SK-N-MC (cell line): ENCODE measurements at regions not wholly inside any gene's neighbourhood (a gene's known extent, or its start where the extent isn't known, plus 50 kb on each side); places are given as distances from the start of the nearest gene placed in this dataset.
"Not testable (repeated sequence)": the region's sequence is repeated elsewhere in the genome, so short reads cannot be mapped to it uniquely, and the experiment has no call there.

Experiments used
- DNase-seq: peaks from one replicate; pipeline ENCODE4 v3.0.0-alpha.2; 2011; ENCODE audit warnings: low read depth, low spot score
- H3K27ac ChIP-seq: fragments of 200-600 bp; sonication (generic); 2 replicates; pipeline ENCODE4 v1.5.1; 2016; ENCODE audit warnings: mixed run types
- H3K36me3 ChIP-seq: fragments of 200-600 bp; sonication (generic); 2 replicates; pipeline ENCODE4 v1.6.1; 2017; ENCODE audit warnings: antibody characterized with exemption, low read length, mixed read lengths; ENCODE audit not compliant: insufficient read depth
- H3K4me3 ChIP-seq: fragments of 200-600 bp; sonication (generic); 2 replicates; pipeline ENCODE4 v1.5.1; 2016
- H3K9ac ChIP-seq: fragments of 200-600 bp; sonication (generic); 2 replicates; pipeline ENCODE4 v1.8.0; 2017; ENCODE audit warnings: mixed run types, mixed read lengths; ENCODE audit not compliant: insufficient read length
- H3K9me3 ChIP-seq: fragments of 200-600 bp; sonication (generic); 2 replicates; pipeline ENCODE4 v1.6.1; 2017; ENCODE audit warnings: low read depth, mild to moderate bottlenecking, antibody characterized with exemption, low read length, moderate library complexity, mixed read lengths
- EZH2 ChIP-seq: fragments of 200-600 bp; sonication (generic); IDR thresholded peaks from one replicate; pipeline ENCODE4 v1.6.1; 2017; ENCODE audit warnings: antibody characterized with exemption
- FOXP2 ChIP-seq: optimal IDR thresholded peaks from 2 replicates; pipeline ENCODE3; 2011; ENCODE audit warnings: mild to moderate bottlenecking, moderate library complexity; ENCODE audit not compliant: insufficient read depth; ENCODE audit errors: extremely low read length, control extremely low read depth
- POLR2AphosphoS5 ChIP-seq: IDR thresholded peaks from 2 replicates; pipeline ENCODE4 v1.6.1; 2012; ENCODE audit warnings: mild to moderate bottlenecking, low read depth, low read length, borderline replicate concordance

GRCh38 chr9:17882688-17883594 is 304.1 kb downstream of the SH3GL2 start:
- Histone ChIP-seq H3K4me3 (no peak overlapping the region), H3K9me3 (no peaks in the 10 kb centered on the region), H3K27ac (no peak overlapping the region), H3K9ac (no peak overlapping the region), H3K36me3 (no peaks in the 10 kb centered on the region)
- TF ChIP-seq POLR2AphosphoS5: no peak
- TF ChIP-seq EZH2: no peak
- DNase-seq: no peak

GRCh38 chr9:17888066-17888465 is 309.2 kb downstream of the SH3GL2 start:
- no peak overlapping the region for H3K27ac ChIP-seq
- no peak overlapping the region for H3K4me3 ChIP-seq
- DNase-seq: no peak
- no peaks in the 10 kb centered on the region for H3K9me3 ChIP-seq
- no peaks in the 10 kb centered on the region for H3K36me3 ChIP-seq
- TF ChIP-seq POLR2AphosphoS5: no peak
- no peak for TF ChIP-seq EZH2
- no peak for TF ChIP-seq FOXP2
- H3K9ac ChIP-seq: no peak overlapping the region

- not testable (repeated sequence) for H3K36me3 ChIP-seq, H3K9ac ChIP-seq, H3K9me3 ChIP-seq, DNase-seq, H3K27ac ChIP-seq, H3K4me3 ChIP-seq
These were observed 310.1 kb downstream of the SH3GL2 start for GRCh38 chr9:17888964-17889363.

- Histone ChIP-seq H3K4me3 (no peak overlapping the region), H3K9ac (no peak overlapping the region), H3K9me3 (no peaks in the 10 kb centered on the region), H3K27ac (no peak overlapping the region), H3K36me3 (no peaks in the 10 kb centered on the region)
- TF ChIP-seq POLR2AphosphoS5 (no peak), EZH2 (no peak), FOXP2 (no peak)
- DNase-seq: no peak
These were observed 315.8 kb downstream of the SH3GL2 start for GRCh38 chr9:17894501-17895160.

- H3K9ac ChIP-seq: no peak overlapping the region
These were observed 321.7 kb downstream of the SH3GL2 start for GRCh38 chr9:17900606-17901005.

GRCh38 chr9:17905366-17905765 is 326.5 kb downstream of the SH3GL2 start:
- no peak for DNase-seq

More at GRCh38 chr9:17900606-17901005, 321.7 kb downstream of the SH3GL2 start:
- no peak overlapping the region for H3K27ac ChIP-seq
- no peak for DNase-seq
- no peak overlapping the region for H3K4me3 ChIP-seq
- TF ChIP-seq POLR2AphosphoS5 (no peak), EZH2 (no peak), FOXP2 (no peak)
- H3K36me3 ChIP-seq: no peaks in the 10 kb centered on the region
- H3K9me3 ChIP-seq: no peaks in the 10 kb centered on the region

GRCh38 chr9:17905781-17906175 is 326.9 kb downstream of the SH3GL2 start:
- H3K9ac ChIP-seq: no peak overlapping the region
- H3K9me3 ChIP-seq: no peaks in the 10 kb centered on the region
- H3K4me3 ChIP-seq: no peak overlapping the region
- no peaks in the 10 kb centered on the region for H3K36me3 ChIP-seq
- no peak overlapping the region for H3K27ac ChIP-seq
- no peak for DNase-seq
- no peak for TF ChIP-seq FOXP2
- TF ChIP-seq POLR2AphosphoS5: no peak
- TF ChIP-seq EZH2: no peak

More at GRCh38 chr9:17905366-17905765, 326.5 kb downstream of the SH3GL2 start:
- Histone ChIP-seq H3K9me3 (no peaks in the 10 kb centered on the region), H3K4me3 (no peak overlapping the region), H3K27ac (no peak overlapping the region), H3K9ac (no peak overlapping the region), H3K36me3 (no peaks in the 10 kb centered on the region)
- TF ChIP-seq FOXP2 (no peak), POLR2AphosphoS5 (no peak), EZH2 (no peak)

- Histone ChIP-seq H3K36me3 (no peaks in the 10 kb centered on the region), H3K9me3 (no peaks in the 10 kb centered on the region), H3K27ac (no peak overlapping the region), H3K4me3 (no peak overlapping the region), H3K9ac (no peak overlapping the region)
- TF ChIP-seq EZH2 (no peak), POLR2AphosphoS5 (no peak), FOXP2 (no peak)
- no peak for DNase-seq
These were observed 327.4 kb downstream of the SH3GL2 start for GRCh38 chr9:17906176-17906840.
